ENCODE measurements at regions not wholly inside any gene's neighbourhood (a gene's known extent, or its start where the extent isn't known, plus 50 kb on each side); places are given as distances from the start of the nearest gene placed in this dataset.

- H3K9ac ChIP-seq (ENCODE audit: low read length), result no peak overlapping the region
- no peaks in the 10 kb centered on the region for H3K36me3 ChIP-seq (ENCODE audit: insufficient read depth, low read length)
- no peaks in the 10 kb centered on the region for H3K9me3 ChIP-seq (ENCODE audit: low read length)
- H3K79me2 ChIP-seq (ENCODE audit: insufficient read depth, low read length), result no peaks in the 10 kb centered on the region
- no peak overlapping the region for H3K4me2 ChIP-seq (ENCODE audit: low read length)
- H3K9me2 ChIP-seq (ENCODE audit: low read depth, low read length), result no peaks in the 10 kb centered on the region
- no peak for TF ChIP-seq EZH2 (IDR thresholded peaks at IDR 0.05; ENCODE audit: borderline replicate concordance, low read length)
- TF ChIP-seq CTCF (IDR thresholded peaks at IDR 0.05; ENCODE audit: low read length), result no peak
- H3F3A ChIP-seq (ENCODE audit: insufficient read depth, low read length), result no peaks in the 10 kb centered on the region
- no peak overlapping the region for H3K4me3 ChIP-seq (ENCODE audit: low read depth, low read length, poor library complexity, severe bottlenecking)
- H2AFZ ChIP-seq (ENCODE audit: low read length), result no peak overlapping the region
- no peaks in the 10 kb centered on the region for H4K20me1 ChIP-seq (ENCODE audit: insufficient read depth, low read length)
- H3K4me1 ChIP-seq (ENCODE audit: insufficient read depth, low read length, severe bottlenecking), result no peaks in the 10 kb centered on the region
- H3K27ac ChIP-seq (ENCODE audit: low read depth, low read length, poor library complexity, severe bottlenecking), result no peak overlapping the region
- no peaks in the 10 kb centered on the region for H3K27me3 ChIP-seq (ENCODE audit: insufficient read depth, low read length)
Measured at GRCh38 chr10:8499312-8499711, 444.8 kb downstream of the GATA3 start.

- no peaks in the 10 kb centered on the region for H3K9me3 ChIP-seq (ENCODE audit: low read length)
- H3K79me2 ChIP-seq (ENCODE audit: insufficient read depth, low read length), result no peaks in the 10 kb centered on the region
- H3K9me2 ChIP-seq (ENCODE audit: low read depth, low read length), result no peaks in the 10 kb centered on the region
- no peaks in the 10 kb centered on the region for H4K20me1 ChIP-seq (ENCODE audit: insufficient read depth, low read length)
- H3K4me1 ChIP-seq (ENCODE audit: insufficient read depth, low read length, severe bottlenecking), result no peaks in the 10 kb centered on the region
- no peaks in the 10 kb centered on the region for H3K36me3 ChIP-seq (ENCODE audit: insufficient read depth, low read length)
- no peak overlapping the region for H3K4me2 ChIP-seq (ENCODE audit: low read length)
- no peak overlapping the region for H2AFZ ChIP-seq (ENCODE audit: low read length)
- H3K4me3 ChIP-seq (ENCODE audit: low read depth, low read length, poor library complexity, severe bottlenecking), result no peak overlapping the region
- no peaks in the 10 kb centered on the region for H3F3A ChIP-seq (ENCODE audit: insufficient read depth, low read length)
- H3K27me3 ChIP-seq (ENCODE audit: insufficient read depth, low read length), result no peaks in the 10 kb centered on the region
- H3K27ac ChIP-seq (ENCODE audit: low read depth, low read length, poor library complexity, severe bottlenecking), result no peak overlapping the region
- no peak overlapping the region for H3K9ac ChIP-seq (ENCODE audit: low read length)
- TF ChIP-seq EZH2 (IDR thresholded peaks at IDR 0.05; ENCODE audit: borderline replicate concordance, low read length) (no peak), CTCF (IDR thresholded peaks at IDR 0.05; ENCODE audit: low read length) (no peak)
Measured at GRCh38 chr10:8499752-8500390, 445.4 kb downstream of the GATA3 start.

GRCh38 chr10:8502573-8502972 lies 448.1 kb downstream of the GATA3 start:
- no peaks in the 10 kb centered on the region for H3K27me3 ChIP-seq (ENCODE audit: insufficient read depth, low read length)
- no peaks in the 10 kb centered on the region for H3K9me2 ChIP-seq (ENCODE audit: low read depth, low read length)
- H3K4me3 ChIP-seq (ENCODE audit: low read depth, low read length, poor library complexity, severe bottlenecking), result no peak overlapping the region
- H4K20me1 ChIP-seq (ENCODE audit: insufficient read depth, low read length), result no peaks in the 10 kb centered on the region
- H3F3A ChIP-seq (ENCODE audit: insufficient read depth, low read length), result no peaks in the 10 kb centered on the region
- H3K27ac ChIP-seq (ENCODE audit: low read depth, low read length, poor library complexity, severe bottlenecking), result no peak overlapping the region
- no peaks in the 10 kb centered on the region for H3K4me1 ChIP-seq (ENCODE audit: insufficient read depth, low read length, severe bottlenecking)
- H3K79me2 ChIP-seq (ENCODE audit: insufficient read depth, low read length), result no peaks in the 10 kb centered on the region
- no peaks in the 10 kb centered on the region for H3K36me3 ChIP-seq (ENCODE audit: insufficient read depth, low read length)
- H2AFZ ChIP-seq (ENCODE audit: low read length), result no peak overlapping the region
- TF ChIP-seq CTCF (IDR thresholded peaks at IDR 0.05; ENCODE audit: low read length) (no peak), EZH2 (IDR thresholded peaks at IDR 0.05; ENCODE audit: borderline replicate concordance, low read length) (no peak)
- no peaks in the 10 kb centered on the region for H3K9me3 ChIP-seq (ENCODE audit: low read length)
- no peak overlapping the region for H3K4me2 ChIP-seq (ENCODE audit: low read length)
- H3K9ac ChIP-seq (ENCODE audit: low read length), result no peak overlapping the region
